Epithelial cell of esophagus (primary cell): ENCODE measurements at regions not wholly inside any gene's neighbourhood (a gene's known extent, or its start where the extent isn't known, plus 50 kb on each side); places are given as distances from the start of the nearest gene placed in this dataset.

ENCODE experiments used
- DNase-seq: peaks from one replicate; pipeline ENCODE4 v3.0.0; 2010; ENCODE audit warnings: low read depth
- H3K4me3 ChIP-seq: 2 replicates; pipeline ENCODE4 v1.5.1; 2011; ENCODE audit warnings: mild to moderate bottlenecking, low read length, control low read depth
- CTCF ChIP-seq: IDR thresholded peaks from 2 replicates; pipeline ENCODE4 v1.5.1; 2011; ENCODE audit warnings: low read depth, mild to moderate bottlenecking, low read length, control low read depth, inconsistent platforms; ENCODE audit not compliant: insufficient read depth; ENCODE audit errors: missing control alignments

- H3K4me3 ChIP-seq, result no peak overlapping the region
- DNase-seq, result peak; percentile 33
- TF ChIP-seq CTCF, result no peak
These were observed 78.6 kb upstream of the DYNC1I1 start for GRCh38 chr7:95693551-95694333.

GRCh38 chr7:95691464-95691863 lies 80.9 kb upstream of the DYNC1I1 start:
- DNase-seq, result peak; percentile 97
- H3K4me3 ChIP-seq, result no peak overlapping the region
- no peak for TF ChIP-seq CTCF

- peak; percentile 51 for DNase-seq
- no peak overlapping the region for H3K4me3 ChIP-seq
- peak; percentile 55 for TF ChIP-seq CTCF
These were observed 81.9 kb upstream of the DYNC1I1 start for GRCh38 chr7:95690367-95690947.

- H3K4me3 ChIP-seq, result no peak overlapping the region
- TF ChIP-seq CTCF, result no peak
- DNase-seq, result peak; percentile 45
These were observed 83.3 kb upstream of the DYNC1I1 start for GRCh38 chr7:95688931-95689495.

GRCh38 chr7:95687759-95688343 lies 84.5 kb upstream of the DYNC1I1 start:
- TF ChIP-seq CTCF, result peak; percentile 42
- peak; percentile 29 for DNase-seq

GRCh38 chr7:95686109-95686508 lies 86.2 kb upstream of the DYNC1I1 start:
- H3K4me3 ChIP-seq, result no peak overlapping the region
- DNase-seq, result peak; percentile 74
- TF ChIP-seq CTCF, result peak; percentile 57

More at GRCh38 chr7:95687759-95688343, 84.5 kb upstream of the DYNC1I1 start:
- no peak overlapping the region for H3K4me3 ChIP-seq

GRCh38 chr7:95684505-95684904 lies 87.8 kb upstream of the DYNC1I1 start:
- no peak overlapping the region for H3K4me3 ChIP-seq
- no peak for DNase-seq
- TF ChIP-seq CTCF, result no peak
